Neuronal stem cell (in vitro differentiated cells): ENCODE measurements at regions not wholly inside any gene's neighbourhood (a gene's known extent, or its start where the extent isn't known, plus 50 kb on each side); places are given as distances from the start of the nearest gene placed in this dataset.
"Not testable (repeated sequence)": the region's sequence is repeated elsewhere in the genome, so short reads cannot be mapped to it uniquely, and the experiment has no call there.

Source experiments
- DNase-seq: peaks from one replicate; pipeline ENCODE4 v3.0.0-alpha.2; 2013; ENCODE audit warnings: low spot score
- H2AFZ ChIP-seq: one replicate; pipeline ENCODE4 v1.6.1; 2013; ENCODE audit warnings: mild to moderate bottlenecking, low read length, inconsistent platforms
- H2AK5ac ChIP-seq: 2 replicates; pipeline ENCODE4 v1.6.1; 2013; ENCODE audit warnings: low read depth, mild to moderate bottlenecking, inconsistent platforms, low read length, moderate library complexity, mixed read lengths
- H2BK120ac ChIP-seq: 2 replicates; pipeline ENCODE4 v1.6.1; 2013; ENCODE audit warnings: low read depth, mild to moderate bottlenecking, inconsistent platforms, low read length, moderate library complexity, mixed read lengths
- H2BK12ac ChIP-seq: one replicate; pipeline ENCODE4 v1.6.1; 2013; ENCODE audit warnings: low read length, inconsistent platforms
- H2BK15ac ChIP-seq: 2 replicates; pipeline ENCODE4 v1.6.1; 2013; ENCODE audit warnings: mild to moderate bottlenecking, low read length, inconsistent platforms, mixed read lengths
- H2BK5ac ChIP-seq: one replicate; pipeline ENCODE4 v1.6.1; 2013; ENCODE audit warnings: inconsistent platforms, mild to moderate bottlenecking, low read length, moderate library complexity
- H3K14ac ChIP-seq: one replicate; pipeline ENCODE4 v1.6.1; 2013; ENCODE audit warnings: low read length, inconsistent platforms
- H3K18ac ChIP-seq: 2 replicates; pipeline ENCODE4 v1.6.1; 2013; ENCODE audit warnings: low read length, inconsistent platforms
- H3K23ac ChIP-seq: 2 replicates; pipeline ENCODE4 v1.6.1; 2013; ENCODE audit warnings: low read depth, mild to moderate bottlenecking, mixed read lengths, low read length, inconsistent platforms; ENCODE audit not compliant: poor library complexity
- H3K27ac ChIP-seq: replicated peaks from 3 replicates; pipeline ENCODE4 v1.5.1; 2013; ENCODE audit warnings: low read length, inconsistent platforms
- H3K27me3 ChIP-seq, 3 experiments: 2 replicates each; pipeline ENCODE4 v1.6.1; 2013; ENCODE audit warnings: low read length in 3 of 3, mild to moderate bottlenecking in 2 of 3, inconsistent platforms in 1 of 3, low read depth in 1 of 3, mixed read lengths in 1 of 3, moderate library complexity in 1 of 3; ENCODE audit not compliant: control insufficient read depth in 3 of 3, insufficient read depth in 3 of 3
- H3K36me3 ChIP-seq, 2 donors: replicated peaks in 1 of 2; 2 replicates each; pipeline ENCODE4 v1.6.1; 2013; ENCODE audit warnings: low read length in 2 of 2; ENCODE audit not compliant: control insufficient read depth in 2 of 2, insufficient read depth in 2 of 2
- H3K4ac ChIP-seq: 2 replicates; pipeline ENCODE4 v1.6.1; 2013; ENCODE audit warnings: inconsistent platforms, mild to moderate bottlenecking, low read length, moderate library complexity
- H3K4me1 ChIP-seq, 2 donors: 1 replicate in 1 of 2; 2 replicates in 1 of 2; pipeline ENCODE4 v1.6.1; 2013; ENCODE audit warnings: low read length in 2 of 2, low read depth in 1 of 2; ENCODE audit not compliant: control insufficient read depth in 2 of 2, insufficient read depth in 1 of 2
- H3K4me2 ChIP-seq: one replicate; pipeline ENCODE4 v1.6.1; 2013; ENCODE audit warnings: mild to moderate bottlenecking, low read length, inconsistent platforms; ENCODE audit not compliant: insufficient read depth, poor library complexity, severe bottlenecking
- H3K4me3 ChIP-seq, 2 donors: 2 replicates each; pipeline ENCODE4 v1.5.1; 2013; ENCODE audit warnings: low read length in 2 of 2, mild to moderate bottlenecking in 2 of 2, inconsistent platforms in 1 of 2, moderate library complexity in 1 of 2
- H3K79me1 ChIP-seq: one replicate; pipeline ENCODE4 v1.6.1; 2013; ENCODE audit warnings: low read depth, mild to moderate bottlenecking, inconsistent platforms, low read length, moderate library complexity
- H3K9ac ChIP-seq: one replicate; pipeline ENCODE4 v1.6.1; 2013; ENCODE audit warnings: mild to moderate bottlenecking, low read depth, low read length, inconsistent platforms; ENCODE audit not compliant: poor library complexity
- H3K9me3 ChIP-seq, 2 donors: replicated peaks in 1 of 2; 2 replicates each; pipeline versions ENCODE3 to v1.6.1; 2013; ENCODE audit warnings: low read length in 2 of 2, mild to moderate bottlenecking in 2 of 2, inconsistent platforms in 1 of 2, low read depth in 1 of 2, mixed read lengths in 1 of 2, moderate library complexity in 1 of 2; ENCODE audit not compliant: control insufficient read depth in 2 of 2, insufficient read depth in 1 of 2
- H4K8ac ChIP-seq: one replicate; pipeline ENCODE4 v1.6.1; 2013; ENCODE audit warnings: low read depth, mild to moderate bottlenecking, inconsistent platforms, low read length, moderate library complexity
- H4K91ac ChIP-seq: one replicate; pipeline ENCODE4 v1.6.1; 2013; ENCODE audit warnings: low read length, low read depth, mild to moderate bottlenecking, inconsistent platforms; ENCODE audit not compliant: poor library complexity
- WGBS, 2 donors: extraction: QIAGEN DNeasy Blood & Tissue Kit; methylation state at CpG; one replicate each; pipeline ENCODE4 v1.1.7; 2013; ENCODE audit warnings: missing lambda C conversion rate in 2 of 2, mixed read lengths in 1 of 2; ENCODE audit not compliant: insufficient read length in 2 of 2, insufficient replicate concordance in 1 of 2; ENCODE audit errors: extremely low coverage in 2 of 2; 5-methylcytosine and 5-hydroxymethylcytosine counted together

DNA sequence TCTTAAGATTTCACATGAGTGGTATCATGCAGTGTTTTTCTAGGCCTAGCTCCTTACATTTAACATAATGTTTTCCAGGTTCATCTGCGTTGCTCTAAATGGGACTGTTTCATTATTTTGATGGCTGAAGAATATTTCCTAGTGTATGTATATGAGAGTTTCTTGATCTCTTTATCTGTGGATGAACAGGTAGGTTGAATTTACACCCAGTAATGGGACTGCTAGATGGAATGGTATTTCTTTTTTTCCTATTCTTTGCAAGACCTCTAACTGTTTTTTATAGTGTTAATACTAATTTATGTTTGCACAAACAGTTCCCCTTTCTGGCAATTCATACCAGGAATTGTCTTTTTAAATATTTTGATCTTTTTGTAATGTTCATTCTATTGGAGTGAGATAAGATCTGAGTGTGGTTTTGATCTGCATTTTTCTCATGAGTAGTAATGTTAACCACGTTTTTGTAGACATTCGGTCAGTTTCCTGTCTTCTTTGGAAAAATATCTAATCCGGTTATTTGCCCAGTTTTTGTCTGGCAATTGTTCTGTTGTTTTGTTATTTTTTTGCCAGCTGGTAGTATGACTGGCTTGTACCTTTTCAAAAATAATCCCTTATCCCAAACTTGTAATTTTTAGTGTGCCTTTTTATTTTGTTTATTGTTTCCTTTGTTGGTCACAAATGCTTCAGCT, 157.1 kb downstream of the CCDC74A start:
- not testable (repeated sequence) for H4K8ac ChIP-seq, H3K4me2 ChIP-seq, H4K91ac ChIP-seq, H2BK120ac ChIP-seq, H3K27ac ChIP-seq, H3K27me3 ChIP-seq, H2AFZ ChIP-seq, H3K18ac ChIP-seq, H3K23ac ChIP-seq, DNase-seq, H3K4ac ChIP-seq, H3K14ac ChIP-seq, H2BK5ac ChIP-seq, H3K9ac ChIP-seq, H3K4me1 ChIP-seq, H2BK15ac ChIP-seq, H2BK12ac ChIP-seq, H3K4me3 ChIP-seq, H3K9me3 ChIP-seq, H2AK5ac ChIP-seq, H3K79me1 ChIP-seq
- WGBS, 2 donors, result no CpG with 5 or more reads among the region's 4 CpGs
- H3K36me3 ChIP-seq, result peaks cover 0 to 15% of the 10 kb centered on the region in 2 donors

GRCh38 chr2:131686164-131686893, 158.6 kb downstream of the CCDC74A start:
- not testable (repeated sequence) for H2BK120ac ChIP-seq, H3K27me3 ChIP-seq, H3K23ac ChIP-seq, H3K4me2 ChIP-seq, H2BK5ac ChIP-seq, H4K8ac ChIP-seq, H3K9ac ChIP-seq, H2AFZ ChIP-seq, H3K79me1 ChIP-seq, H2BK15ac ChIP-seq, H3K18ac ChIP-seq, DNase-seq, H3K9me3 ChIP-seq, H2AK5ac ChIP-seq, H3K27ac ChIP-seq, H3K4ac ChIP-seq, H3K4me3 ChIP-seq, H3K14ac ChIP-seq, H2BK12ac ChIP-seq, H4K91ac ChIP-seq, H3K4me1 ChIP-seq
- H3K36me3 ChIP-seq, result peaks cover 6 to 21% of the 10 kb centered on the region in 2 donors
- no CpG with 5 or more reads among the region's 6 CpGs for WGBS, 2 donors

GRCh38 chr2:131686894-131687238, 159.2 kb downstream of the CCDC74A start:
- not testable (repeated sequence) for H3K4me2 ChIP-seq, H2BK5ac ChIP-seq, H3K4me3 ChIP-seq, H3K27me3 ChIP-seq, H3K23ac ChIP-seq, H2AK5ac ChIP-seq, H3K9me3 ChIP-seq, H2BK12ac ChIP-seq, H3K14ac ChIP-seq, H4K8ac ChIP-seq, H3K9ac ChIP-seq, H4K91ac ChIP-seq, H3K4ac ChIP-seq, H3K4me1 ChIP-seq, H3K18ac ChIP-seq, H3K27ac ChIP-seq, H3K79me1 ChIP-seq, H2BK15ac ChIP-seq, H2BK120ac ChIP-seq, DNase-seq, H2AFZ ChIP-seq
- peaks cover 6 to 24% of the 10 kb centered on the region in 2 donors for H3K36me3 ChIP-seq

GRCh38 chr2:131689066-131689465, 161.4 kb downstream of the CCDC74A start:
- no CpG with 5 or more reads among the region's 2 CpGs for WGBS, 2 donors
- not testable (repeated sequence) for H3K4me2 ChIP-seq, H2BK5ac ChIP-seq, H3K79me1 ChIP-seq, H3K27me3 ChIP-seq, H2AK5ac ChIP-seq, H3K4me3 ChIP-seq, H3K27ac ChIP-seq, H3K23ac ChIP-seq, H3K9ac ChIP-seq, H3K4me1 ChIP-seq, H4K91ac ChIP-seq, H4K8ac ChIP-seq, H2BK15ac ChIP-seq, H3K9me3 ChIP-seq, H3K18ac ChIP-seq, H3K14ac ChIP-seq, H2BK120ac ChIP-seq, H2BK12ac ChIP-seq, DNase-seq, H2AFZ ChIP-seq, H3K4ac ChIP-seq
- peaks cover 6 to 24% of the 10 kb centered on the region in 2 donors for H3K36me3 ChIP-seq
